ENCODE measurements at regions not wholly inside any gene's neighbourhood (a gene's known extent, or its start where the extent isn't known, plus 50 kb on each side); places are given as distances from the start of the nearest gene placed in this dataset.
A peak's percentile ranks its signal among the peaks of the same experiment; 100 is the strongest.

DNA sequence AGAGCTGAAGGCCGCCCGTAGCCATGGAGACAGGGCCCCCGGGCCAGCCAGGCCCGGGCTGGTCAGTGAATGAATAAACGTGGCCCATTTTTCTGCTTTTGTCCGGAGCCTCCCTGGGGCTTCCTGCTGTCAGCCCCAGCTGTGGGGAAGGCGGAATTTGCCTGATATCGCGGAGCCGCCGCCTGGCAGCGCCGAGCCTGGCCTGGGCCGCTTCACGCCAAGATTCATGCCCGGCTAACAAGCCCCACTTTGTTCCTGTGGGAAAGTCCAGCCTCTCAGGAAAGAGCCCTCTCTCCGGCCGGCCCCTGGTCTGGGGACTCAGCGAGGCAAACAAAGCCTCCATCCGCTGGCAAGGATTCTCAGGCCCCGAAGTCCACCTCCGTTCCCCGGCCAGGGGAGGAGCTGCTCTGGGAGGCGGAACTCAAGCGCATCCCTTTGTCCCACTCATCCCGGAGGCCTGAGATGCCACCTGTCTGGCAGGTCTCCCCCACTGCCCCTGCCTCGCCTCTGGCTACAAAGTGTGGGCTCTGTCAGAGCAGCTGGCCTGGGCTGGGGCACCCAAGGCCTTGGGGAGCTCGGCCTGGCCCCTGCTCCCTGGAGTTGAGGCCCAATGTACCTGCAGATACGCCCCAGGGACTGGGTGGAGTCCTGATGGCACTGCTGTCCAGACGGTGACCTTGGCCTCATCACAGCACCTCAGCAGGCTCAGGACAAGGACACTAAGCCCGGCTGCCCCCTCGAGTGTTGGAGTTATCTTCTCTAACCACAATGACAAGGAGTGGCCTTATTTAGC, 51.6 kb upstream of the SLC6A11 start (continued):
- no peak for TF ChIP-seq ZNF207 (IDR thresholded peaks at IDR 0.05; ENCODE audit: borderline replicate concordance)
- no peak for TF ChIP-seq TRAFD1 (CRISPR knock-in tag; IDR thresholded peaks at IDR 0.05; ENCODE audit: borderline replicate concordance)
- no peak for TF ChIP-seq SUZ12 (IDR thresholded peaks at IDR 0.05; ENCODE audit: low read depth, low read length)
- TF ChIP-seq ZNF816 (CRISPR knock-in tag; IDR thresholded peaks at IDR 0.05; ENCODE audit: borderline replicate concordance) = no peak
- TF ChIP-seq SIN3A (IDR thresholded peaks at IDR 0.05; ENCODE audit: borderline replicate concordance, low read depth, low read length) = no peak
- TF ChIP-seq ZEB1 (IDR thresholded peaks at IDR 0.05; ENCODE audit: insufficient replicate concordance, low read depth) = no peak
- no peak for TF ChIP-seq PAXIP1 (CRISPR knock-in tag; conservative IDR thresholded peaks at IDR 0.05)
- no peak for TF ChIP-seq ZNF777 (CRISPR knock-in tag; IDR thresholded peaks at IDR 0.05)
- 0 out of 2 replicates have a peak, but pooled peaks have one; percentile 20 for TF ChIP-seq PHF21A (CRISPR knock-in tag; IDR thresholded peaks at IDR 0.05)
- no peak for TF ChIP-seq POLR2AphosphoS5 (IDR thresholded peaks at IDR 0.05; ENCODE audit: low read depth, low read length)
- peak; percentile 19; the same call in 1 of the 2 replicates for TF ChIP-seq ZFX (CRISPR knock-in tag; IDR thresholded peaks at IDR 0.05; ENCODE audit: low read depth)
- no peak for TF ChIP-seq AKAP8 (CRISPR knock-in tag; IDR thresholded peaks at IDR 0.05)
- TF ChIP-seq MTF2 (CRISPR knock-in tag; IDR thresholded peaks at IDR 0.05; ENCODE audit: borderline replicate concordance) = no peak
- TF ChIP-seq XBP1 (CRISPR knock-in tag; IDR thresholded peaks at IDR 0.05) = no peak
- no peak for TF ChIP-seq ZNF34 (CRISPR knock-in tag; IDR thresholded peaks at IDR 0.05; ENCODE audit: borderline replicate concordance)
- TF ChIP-seq HNRNPLL (IDR thresholded peaks at IDR 0.05; ENCODE audit: low read depth, low read length, poor library complexity, severe bottlenecking) = peak; percentile 31
- TF ChIP-seq ZNF101 (CRISPR knock-in tag; IDR thresholded peaks at IDR 0.05; ENCODE audit: borderline replicate concordance, low read depth) = no peak
- no peak for TF ChIP-seq MIER3 (CRISPR knock-in tag; IDR thresholded peaks at IDR 0.05; ENCODE audit: borderline replicate concordance)
- TF ChIP-seq SRF (IDR thresholded peaks at IDR 0.05; ENCODE audit: low read depth, low read length) = no peak
- TF ChIP-seq UBTF (CRISPR knock-in tag; IDR thresholded peaks at IDR 0.05) = peak; percentile 69
- no peak for TF ChIP-seq ZNF367 (CRISPR knock-in tag; IDR thresholded peaks at IDR 0.05; ENCODE audit: borderline replicate concordance)
- TF ChIP-seq PHF20 (CRISPR knock-in tag; IDR thresholded peaks at IDR 0.05) = no peak
- TF ChIP-seq ZNF441 (CRISPR knock-in tag; IDR thresholded peaks at IDR 0.05; ENCODE audit: borderline replicate concordance) = peak; percentile 54; the same call in 1 of the 2 replicates
- no peak for TF ChIP-seq ARNTL (CRISPR knock-in tag; IDR thresholded peaks at IDR 0.05)

All from HepG2 (cell line).